ENCODE measurements at regions not wholly inside any gene's neighbourhood (a gene's known extent, or its start where the extent isn't known, plus 50 kb on each side); places are given as distances from the start of the nearest gene placed in this dataset.

DNA sequence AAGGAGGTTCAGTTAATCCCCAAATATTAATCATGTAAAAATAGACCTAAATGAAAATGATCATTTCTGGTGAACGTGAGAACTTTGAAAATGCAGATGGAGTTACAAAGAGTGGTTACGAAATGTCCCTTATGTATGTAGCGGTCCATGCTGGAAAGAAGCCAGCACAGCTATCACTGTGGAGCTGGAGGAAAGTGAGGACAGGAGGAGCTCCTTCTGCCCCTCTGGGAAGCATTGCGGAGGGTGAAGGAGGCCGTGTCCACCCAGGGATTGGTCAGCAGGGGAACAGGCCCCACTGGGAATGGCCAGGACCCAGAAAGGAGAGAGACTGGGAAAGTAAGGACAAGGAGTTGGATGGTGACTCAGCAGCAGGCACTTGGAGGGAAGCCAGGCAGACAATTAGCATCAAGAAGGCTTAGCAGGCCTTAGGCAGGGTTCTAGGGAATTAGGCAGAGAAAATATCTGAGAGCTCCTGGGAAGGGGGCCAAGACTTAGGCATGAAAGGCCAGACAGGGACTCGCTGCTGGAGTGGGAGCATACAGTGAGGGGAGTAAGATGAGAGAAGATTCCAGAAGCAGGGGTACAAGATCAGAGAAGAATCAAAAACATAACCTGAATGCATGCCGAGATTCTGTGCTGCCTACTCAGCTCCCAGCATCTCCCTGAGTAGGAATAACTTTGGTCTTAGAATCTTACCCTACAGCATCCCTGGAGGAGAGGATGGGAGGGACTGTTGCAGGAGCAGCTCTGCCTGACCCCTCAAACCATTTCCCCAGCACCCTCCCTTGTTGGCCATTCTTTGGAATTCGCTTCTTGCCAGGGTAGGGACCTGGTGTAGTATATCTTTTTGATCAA lies 171.0 kb upstream of the UMPS start:
- peak; percentile 12 for ATAC-seq
- Mint-ChIP-seq H3K4me3 (no peak overlapping the region), H3K9me3 (no peaks in the 10 kb centered on the region), H3K36me3 (no peaks in the 10 kb centered on the region), H3K4me1 (no peaks in the 10 kb centered on the region), H3K27ac (no peak overlapping the region)
- DNase-seq (ENCODE audit: low spot score in 2 of 2), result no peak

GRCh38 chr3:124559846-124560574 lies 170.2 kb upstream of the UMPS start:
- peak; percentile 60 for ATAC-seq
- no peaks in the 10 kb centered on the region for H3K36me3 Mint-ChIP-seq
- no peaks in the 10 kb centered on the region for H3K4me1 Mint-ChIP-seq
- DNase-seq (ENCODE audit: low spot score in 2 of 2), result peak; percentile 28 to 73
- H3K4me3 Mint-ChIP-seq, result no peak overlapping the region
- H3K9me3 Mint-ChIP-seq, result no peaks in the 10 kb centered on the region
- no peak overlapping the region for H3K27ac Mint-ChIP-seq

- Mint-ChIP-seq H3K9me3 (no peaks in the 10 kb centered on the region), H3K27ac (no peak overlapping the region)
Observed at GRCh38 chr3:124560666-124561215, 169.5 kb upstream of the UMPS start.

DNA sequence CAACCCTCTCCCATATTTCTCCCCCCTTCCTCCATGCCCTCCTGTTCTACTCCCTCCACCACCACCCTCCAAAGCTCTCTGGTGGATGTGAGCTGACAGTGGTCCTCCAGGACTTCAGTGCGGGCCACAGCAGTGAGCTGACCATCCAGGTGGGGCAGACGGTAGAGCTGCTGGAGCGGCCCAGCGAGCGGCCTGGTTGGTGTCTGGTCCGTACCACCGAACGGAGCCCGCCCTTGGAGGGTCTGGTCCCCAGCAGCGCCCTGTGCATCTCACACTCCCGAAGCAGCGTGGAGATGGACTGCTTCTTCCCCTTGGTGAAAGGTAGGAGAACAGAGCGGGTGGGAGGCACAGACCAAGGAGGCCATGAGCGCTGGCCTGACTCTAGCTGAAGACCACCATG lies 167.5 kb upstream of the UMPS start:
- H3K4me3 Mint-ChIP-seq, result no peak overlapping the region

More at GRCh38 chr3:124560666-124561215, 169.5 kb upstream of the UMPS start:
- H3K36me3 Mint-ChIP-seq, result no peaks in the 10 kb centered on the region
- ATAC-seq (no peak), DNase-seq (ENCODE audit: low spot score in 2 of 2) (no peak)
- no peak overlapping the region for H3K4me3 Mint-ChIP-seq
- no peaks in the 10 kb centered on the region for H3K4me1 Mint-ChIP-seq

DNA sequence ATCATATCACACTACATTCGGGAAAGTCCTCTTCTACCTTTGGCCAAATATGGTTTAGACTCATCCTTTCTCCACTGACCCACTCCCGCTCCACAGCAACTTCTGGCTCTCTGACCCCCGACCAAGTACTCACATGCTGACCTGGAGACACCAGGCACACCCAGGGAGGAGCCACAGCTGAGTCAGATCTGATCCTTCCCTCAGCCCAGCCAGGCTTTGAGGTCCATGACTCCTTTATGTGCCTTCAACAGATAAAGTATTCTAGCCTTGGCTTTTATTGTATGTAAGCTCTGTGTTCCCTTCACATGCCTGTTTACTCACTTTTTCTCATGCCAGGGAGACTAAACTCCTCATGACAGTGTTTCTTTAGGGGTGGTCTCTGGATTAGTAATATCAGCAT lies 166.9 kb upstream of the UMPS start:
- ATAC-seq (no peak), DNase-seq (ENCODE audit: low spot score in 2 of 2) (no peak)
- no peaks in the 10 kb centered on the region for H3K4me1 Mint-ChIP-seq
- H3K9me3 Mint-ChIP-seq, result no peaks in the 10 kb centered on the region
- H3K36me3 Mint-ChIP-seq, result no peaks in the 10 kb centered on the region
- H3K27ac Mint-ChIP-seq, result no peak overlapping the region
- no peak overlapping the region for H3K4me3 Mint-ChIP-seq

More for the DNA sequence above, 167.5 kb upstream of the UMPS start:
- H3K4me1 Mint-ChIP-seq, result no peaks in the 10 kb centered on the region
- no peaks in the 10 kb centered on the region for H3K36me3 Mint-ChIP-seq
- ATAC-seq, result no peak
- no peaks in the 10 kb centered on the region for H3K9me3 Mint-ChIP-seq
- H3K27ac Mint-ChIP-seq, result no peak overlapping the region
- DNase-seq (ENCODE audit: low spot score in 2 of 2), result no peak

GRCh38 chr3:124565013-124565412 lies 165.2 kb upstream of the UMPS start:
- ATAC-seq, result no peak
- Mint-ChIP-seq H3K4me1 (no peaks in the 10 kb centered on the region), H3K9me3 (no peaks in the 10 kb centered on the region), H3K27ac (no peak overlapping the region), H3K36me3 (no peaks in the 10 kb centered on the region), H3K4me3 (no peak overlapping the region)
- DNase-seq (ENCODE audit: low spot score in 2 of 2), result peak; percentile 33 to 66

DNA sequence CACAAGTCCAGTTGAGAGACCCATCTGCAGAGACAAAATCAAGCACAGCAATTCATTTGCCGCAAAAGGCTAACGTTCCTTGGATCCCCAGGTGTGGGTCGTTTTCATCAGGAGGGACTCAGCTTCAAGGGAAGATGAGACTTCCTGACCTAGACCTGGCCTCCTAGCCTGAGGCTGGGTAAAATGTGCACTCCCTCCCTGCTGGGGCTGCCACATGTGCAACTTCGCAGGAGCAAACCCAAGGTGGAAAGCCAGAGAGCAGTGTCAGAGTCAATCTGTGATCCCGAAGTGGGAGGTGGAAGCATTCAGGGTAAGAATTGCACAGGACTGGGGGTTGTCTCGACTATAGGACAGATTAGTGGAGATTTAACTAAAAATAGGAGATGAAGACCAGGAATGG lies 164.7 kb upstream of the UMPS start:
- Mint-ChIP-seq H3K27ac (no peak overlapping the region), H3K4me3 (no peak overlapping the region), H3K36me3 (no peaks in the 10 kb centered on the region), H3K9me3 (no peaks in the 10 kb centered on the region), H3K4me1 (no peaks in the 10 kb centered on the region)
- ATAC-seq, result no peak
- no peak for DNase-seq (ENCODE audit: low spot score in 2 of 2)

DNA sequence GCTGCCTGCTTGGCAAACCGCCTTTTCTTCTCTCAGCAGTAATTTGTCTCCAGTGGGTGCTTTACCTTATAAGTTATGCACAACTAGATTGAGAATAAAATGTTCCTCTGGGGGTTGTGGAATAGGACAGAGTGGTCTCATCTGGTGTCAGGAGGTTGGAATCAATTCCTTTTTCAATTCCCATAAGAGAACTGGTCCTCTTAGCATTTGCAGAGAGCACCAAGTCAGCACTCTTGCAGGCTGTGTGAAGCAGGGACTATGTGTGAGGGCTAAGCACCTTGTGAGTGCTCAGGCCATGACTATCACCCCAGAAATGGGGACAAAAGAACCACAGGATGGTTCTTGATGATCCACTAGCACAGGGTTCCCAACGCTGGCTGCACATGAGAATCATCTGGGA lies 163.6 kb upstream of the UMPS start:
- Mint-ChIP-seq H3K36me3 (no peaks in the 10 kb centered on the region), H3K4me3 (no peak overlapping the region), H3K9me3 (no peaks in the 10 kb centered on the region), H3K27ac (no peak overlapping the region), H3K4me1 (no peaks in the 10 kb centered on the region)
- DNase-seq (ENCODE audit: low spot score in 2 of 2), result no peak
- no peak for ATAC-seq

GRCh38 chr3:124567179-124567578 lies 163.1 kb upstream of the UMPS start:
- Mint-ChIP-seq H3K9me3 (no peaks in the 10 kb centered on the region), H3K27ac (no peak overlapping the region), H3K4me3 (no peak overlapping the region), H3K4me1 (no peaks in the 10 kb centered on the region), H3K36me3 (no peaks in the 10 kb centered on the region)
- DNase-seq (ENCODE audit: low spot score in 2 of 2) (no peak), ATAC-seq (no peak)

DNA sequence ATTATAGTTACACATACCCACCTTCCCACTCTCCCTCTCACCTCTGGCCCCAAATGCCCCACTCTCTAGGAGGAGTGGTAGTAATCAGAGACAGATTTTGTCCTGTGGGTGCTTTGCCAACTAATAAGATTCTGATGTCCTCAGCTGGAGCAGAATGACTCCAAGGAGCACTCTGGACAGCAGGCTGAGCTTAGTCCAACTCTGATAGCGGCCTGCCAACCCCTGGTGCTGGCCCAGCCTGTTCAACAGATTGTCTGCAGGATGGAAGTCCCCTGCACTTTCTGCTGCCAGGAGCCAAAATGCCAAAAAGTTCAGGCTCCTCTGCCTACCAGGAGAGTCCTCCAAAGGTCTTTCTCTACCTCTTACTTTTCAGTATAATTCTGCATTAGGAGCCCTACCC lies 160.5 kb upstream of the UMPS start:
- Mint-ChIP-seq H3K4me3 (no peak overlapping the region), H3K36me3 (no peaks in the 10 kb centered on the region), H3K27ac (no peak overlapping the region), H3K9me3 (no peaks in the 10 kb centered on the region), H3K4me1 (no peaks in the 10 kb centered on the region)
- no peak for DNase-seq (ENCODE audit: low spot score in 2 of 2)
- no peak for ATAC-seq

DNA sequence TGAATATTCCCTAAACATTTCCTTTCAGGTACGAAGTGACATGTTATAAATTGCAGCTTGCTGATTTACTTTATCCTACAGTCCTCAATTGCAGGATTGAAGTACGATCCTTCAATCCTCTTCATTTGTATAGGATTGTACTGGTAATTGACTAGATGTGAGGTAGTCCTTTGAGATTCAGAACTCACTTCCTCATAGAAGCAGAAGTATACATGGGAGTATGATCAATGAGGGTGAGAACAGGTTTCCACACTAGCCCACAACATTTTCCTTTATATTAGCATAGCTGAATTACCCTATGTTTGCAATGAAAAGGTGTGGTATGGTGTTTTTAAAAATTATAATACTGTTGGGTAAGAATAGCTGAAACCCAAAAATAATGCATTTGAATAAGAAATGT lies 160.0 kb upstream of the UMPS start:
- ATAC-seq (no peak), DNase-seq (ENCODE audit: low spot score in 2 of 2) (no peak)
- Mint-ChIP-seq H3K36me3 (no peaks in the 10 kb centered on the region), H3K4me1 (no peaks in the 10 kb centered on the region), H3K4me3 (no peak overlapping the region), H3K9me3 (no peaks in the 10 kb centered on the region), H3K27ac (no peak overlapping the region)

DNA sequence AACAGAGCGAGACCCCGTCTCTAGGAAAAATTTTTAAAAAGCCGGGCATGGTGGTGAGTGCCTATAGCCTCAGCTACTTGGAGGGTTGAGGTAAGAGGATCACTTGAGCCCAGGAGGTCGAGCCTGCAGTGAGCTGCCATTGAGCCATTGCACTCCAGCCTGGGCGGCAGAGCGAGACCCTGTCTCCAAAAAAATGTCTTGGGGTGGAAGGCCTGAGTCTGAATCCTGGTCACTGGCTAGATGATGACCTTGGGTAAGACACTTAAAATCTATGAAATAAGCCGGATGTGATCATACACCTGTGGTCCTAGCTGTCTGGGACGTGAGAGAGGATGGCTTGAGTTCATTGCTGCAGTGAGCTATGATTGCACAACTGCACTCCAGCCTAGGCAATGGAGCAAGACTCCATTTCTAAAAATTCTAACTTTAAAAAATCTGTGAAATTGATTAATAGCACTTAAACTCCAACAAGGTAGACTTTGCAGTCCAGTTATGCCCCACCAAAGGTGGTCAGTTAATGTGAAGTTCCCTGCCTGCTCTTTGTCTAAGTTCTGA lies 157.3 kb upstream of the UMPS start:
- H3K4me1 Mint-ChIP-seq, result no peaks in the 10 kb centered on the region
- H3K27ac Mint-ChIP-seq, result no peak overlapping the region
- DNase-seq (ENCODE audit: low spot score in 2 of 2), result no peak
- H3K4me3 Mint-ChIP-seq, result no peak overlapping the region
- no peaks in the 10 kb centered on the region for H3K36me3 Mint-ChIP-seq
- no peaks in the 10 kb centered on the region for H3K9me3 Mint-ChIP-seq
- no peak for ATAC-seq

- no peak for ATAC-seq
- Mint-ChIP-seq H3K9me3 (no peaks in the 10 kb centered on the region), H3K36me3 (no peaks in the 10 kb centered on the region), H3K4me3 (no peak overlapping the region), H3K27ac (no peak overlapping the region), H3K4me1 (no peaks in the 10 kb centered on the region)
- no peak for DNase-seq (ENCODE audit: low spot score in 2 of 2)
Observed at GRCh38 chr3:124574012-124574411, 156.2 kb upstream of the UMPS start.

- H3K36me3 Mint-ChIP-seq, result no peaks in the 10 kb centered on the region
- no peak overlapping the region for H3K27ac Mint-ChIP-seq
- peak; percentile 31 for ATAC-seq
- no peak overlapping the region for H3K4me3 Mint-ChIP-seq
- no peaks in the 10 kb centered on the region for H3K9me3 Mint-ChIP-seq
- no peaks in the 10 kb centered on the region for H3K4me1 Mint-ChIP-seq
- DNase-seq (ENCODE audit: low spot score in 2 of 2), result no peak
Observed at GRCh38 chr3:124576565-124577493, 153.4 kb upstream of the UMPS start.

Measured in stimulated activated effector memory CD8-positive, alpha-beta T cell treated with anti-CD3 and anti-CD28 coated beads, Interleukin-12 subunit alpha, Interleukin-12 subunit beta, amount 100 ng/mL, for 72 hours (primary cell).